ENCODE measurements at regions not wholly inside any gene's neighbourhood (a gene's known extent, or its start where the extent isn't known, plus 50 kb on each side); places are given as distances from the start of the nearest gene placed in this dataset.

DNA sequence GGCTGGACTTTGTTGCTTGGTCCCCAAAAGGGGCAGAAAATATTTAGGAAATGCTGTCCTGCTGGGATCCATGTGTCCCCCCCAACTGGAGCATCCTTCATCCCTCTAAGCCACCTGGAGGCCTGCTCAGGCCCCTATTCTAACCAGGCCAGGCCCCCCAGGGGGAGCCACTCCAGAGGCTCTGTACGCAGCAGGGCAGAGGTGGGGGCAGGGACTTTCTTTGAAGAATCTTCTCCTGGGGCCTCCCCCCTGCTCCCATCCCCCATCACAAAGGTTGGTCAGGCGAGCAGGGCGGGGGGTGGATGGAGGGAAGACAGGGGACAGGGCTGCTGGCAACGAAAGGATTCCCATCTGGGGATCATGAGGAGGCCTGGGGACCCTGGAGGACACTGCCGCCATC, 170.8 kb downstream of the MN1 start:
- no peaks in the 10 kb centered on the region for H3K9me3 ChIP-seq (replicated peaks; ENCODE audit: insufficient read depth, low read length)
- H3K4me2 ChIP-seq (ENCODE audit: low read depth, low read length), result no peak overlapping the region
- TF ChIP-seq EZH2phosphoT487 (IDR thresholded peaks at IDR 0.05; ENCODE audit: low read length) (no peak), CTCF (IDR thresholded peaks at IDR 0.05; ENCODE audit: low read length) (no peak), EZH2 (optimal IDR thresholded peaks at IDR 0.05; ENCODE audit: low read depth, low read length) (no peak)
- no peak overlapping the region for H2AFZ ChIP-seq (ENCODE audit: low read length)
- peaks cover 42% of the 10 kb centered on the region for H3K27me3 ChIP-seq (replicated peaks; ENCODE audit: insufficient read depth, low read length)
- no peak overlapping the region for H3K9ac ChIP-seq (ENCODE audit: low read length)
- no peaks in the 10 kb centered on the region for H4K20me1 ChIP-seq (ENCODE audit: insufficient read depth, low read length)
- DNase-seq, result no peak
- no peaks in the 10 kb centered on the region for H3K4me1 ChIP-seq (ENCODE audit: low read length)
- no peak overlapping the region for H3K27ac ChIP-seq (ENCODE audit: low read length)
- H3K4me3 ChIP-seq (ENCODE audit: low read length), result no peak overlapping the region
- H3F3A ChIP-seq (ENCODE audit: insufficient read depth, low read length), result no peaks in the 10 kb centered on the region
- no peaks in the 10 kb centered on the region for H3K9me2 ChIP-seq (replicated peaks; ENCODE audit: insufficient read depth, low read length)
- H3K79me2 ChIP-seq (ENCODE audit: low read length), result no peaks in the 10 kb centered on the region
- H3K36me3 ChIP-seq (replicated peaks; ENCODE audit: insufficient read depth, low read length), result no peaks in the 10 kb centered on the region

DNA sequence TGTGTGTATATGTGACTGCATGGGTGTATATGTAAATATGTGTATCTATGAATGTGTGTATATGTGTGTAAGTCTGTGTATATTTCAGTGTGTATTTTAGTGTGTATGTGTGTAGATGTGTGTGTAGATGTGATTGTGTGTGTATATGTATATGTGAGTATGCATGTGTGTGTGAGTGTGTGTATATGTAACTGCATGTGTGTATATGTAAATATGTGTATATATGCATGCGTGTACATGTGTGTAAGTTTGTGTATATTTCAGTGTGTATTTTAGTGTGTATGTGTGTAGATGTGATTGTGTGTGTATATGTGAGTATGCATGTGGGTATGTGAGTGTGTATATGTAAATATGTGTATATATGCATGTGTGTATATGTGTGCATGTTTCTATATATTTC, 169.9 kb downstream of the MN1 start:
- H2AFZ ChIP-seq (ENCODE audit: low read length), result no peak overlapping the region
- no peak overlapping the region for H3K4me2 ChIP-seq (ENCODE audit: low read depth, low read length)
- no peaks in the 10 kb centered on the region for H3K4me1 ChIP-seq (ENCODE audit: low read length)
- DNase-seq, result no peak
- no peaks in the 10 kb centered on the region for H4K20me1 ChIP-seq (ENCODE audit: insufficient read depth, low read length)
- no peaks in the 10 kb centered on the region for H3K9me2 ChIP-seq (replicated peaks; ENCODE audit: insufficient read depth, low read length)
- H3K27ac ChIP-seq (ENCODE audit: low read length), result no peak overlapping the region
- H3K4me3 ChIP-seq (ENCODE audit: low read length), result no peak overlapping the region
- peaks cover 44% of the 10 kb centered on the region for H3K27me3 ChIP-seq (replicated peaks; ENCODE audit: insufficient read depth, low read length)
- H3K36me3 ChIP-seq (replicated peaks; ENCODE audit: insufficient read depth, low read length), result no peaks in the 10 kb centered on the region
- no peaks in the 10 kb centered on the region for H3K9me3 ChIP-seq (replicated peaks; ENCODE audit: insufficient read depth, low read length)
- no peaks in the 10 kb centered on the region for H3F3A ChIP-seq (ENCODE audit: insufficient read depth, low read length)
- H3K9ac ChIP-seq (ENCODE audit: low read length), result no peak overlapping the region
- H3K79me2 ChIP-seq (ENCODE audit: low read length), result no peaks in the 10 kb centered on the region
- no peak for TF ChIP-seq EZH2 (optimal IDR thresholded peaks at IDR 0.05; ENCODE audit: low read depth, low read length)
- TF ChIP-seq EZH2phosphoT487 (IDR thresholded peaks at IDR 0.05; ENCODE audit: low read length), result no peak
- no peak for TF ChIP-seq CTCF (IDR thresholded peaks at IDR 0.05; ENCODE audit: low read length)

- no peak for TF ChIP-seq EZH2phosphoT487 (IDR thresholded peaks at IDR 0.05; ENCODE audit: low read length)
- no peak for TF ChIP-seq CTCF (IDR thresholded peaks at IDR 0.05; ENCODE audit: low read length)
- no peaks in the 10 kb centered on the region for H4K20me1 ChIP-seq (ENCODE audit: insufficient read depth, low read length)
- H3K4me2 ChIP-seq (ENCODE audit: low read depth, low read length), result no peak overlapping the region
- H3K9me3 ChIP-seq (replicated peaks; ENCODE audit: insufficient read depth, low read length), result no peaks in the 10 kb centered on the region
- no peaks in the 10 kb centered on the region for H3K79me2 ChIP-seq (ENCODE audit: low read length)
- H3F3A ChIP-seq (ENCODE audit: insufficient read depth, low read length), result no peaks in the 10 kb centered on the region
- no peak overlapping the region for H2AFZ ChIP-seq (ENCODE audit: low read length)
- no peak overlapping the region for H3K9ac ChIP-seq (ENCODE audit: low read length)
- H3K4me1 ChIP-seq (ENCODE audit: low read length), result no peaks in the 10 kb centered on the region
- H3K9me2 ChIP-seq (replicated peaks; ENCODE audit: insufficient read depth, low read length), result no peaks in the 10 kb centered on the region
- H3K4me3 ChIP-seq (ENCODE audit: low read length), result no peak overlapping the region
- no peak for DNase-seq
- H3K27ac ChIP-seq (ENCODE audit: low read length), result no peak overlapping the region
- peaks cover 46% of the 10 kb centered on the region for H3K27me3 ChIP-seq (replicated peaks; ENCODE audit: insufficient read depth, low read length)
- no peaks in the 10 kb centered on the region for H3K36me3 ChIP-seq (replicated peaks; ENCODE audit: insufficient read depth, low read length)
These were observed 168.9 kb downstream of the MN1 start for GRCh38 chr22:27632451-27633295.

Measured in MM.1S (cell line).